ENCODE measurements at regions not wholly inside any gene's neighbourhood (a gene's known extent, or its start where the extent isn't known, plus 50 kb on each side); places are given as distances from the start of the nearest gene placed in this dataset.

DNA sequence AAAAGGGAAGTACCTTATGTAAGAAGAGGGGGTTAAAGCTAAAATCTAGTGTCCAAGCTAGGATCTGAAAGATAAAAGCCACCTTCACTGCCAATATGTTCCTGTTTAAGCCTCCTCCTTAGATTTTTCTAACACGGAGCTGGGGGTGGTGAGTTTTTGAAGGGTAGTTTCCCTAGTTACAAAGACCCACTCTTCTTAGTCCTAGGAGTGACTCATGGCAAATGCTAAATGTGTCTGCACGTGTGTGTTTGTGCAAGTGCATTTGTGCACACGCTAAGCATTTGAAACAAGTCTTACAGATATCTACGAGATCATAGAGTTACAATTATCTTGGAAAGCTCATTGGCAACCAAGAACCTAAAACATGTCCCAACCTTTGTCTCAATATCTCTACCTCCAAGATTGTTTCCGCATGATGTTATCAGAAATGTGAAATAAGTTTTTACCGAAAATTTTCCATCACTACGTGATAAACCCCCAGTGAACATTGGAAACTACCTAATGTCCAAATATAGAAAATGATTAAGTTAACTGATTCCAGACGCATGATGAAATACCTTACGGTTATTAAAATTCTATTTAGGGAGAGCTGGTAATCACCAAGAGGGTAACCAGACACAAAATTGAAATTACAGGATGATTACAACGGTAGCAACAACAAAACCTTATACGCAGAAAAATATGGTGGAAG, 78.0 kb upstream of the HRH2 start:
- no peak for ATAC-seq (replicated peaks)
- H3K36me3 Mint-ChIP-seq (ENCODE audit: insufficient read depth) = no peaks in the 10 kb centered on the region
- H3K27me3 Mint-ChIP-seq = peaks cover 36 to 45% of the 10 kb centered on the region in 2 donors
- peaks cover 3 to 7% of the 10 kb centered on the region in 2 donors for H3K9me3 Mint-ChIP-seq
- no peak for DNase-seq
- no peak overlapping the region for H3K4me3 Mint-ChIP-seq
- no peak overlapping the region for H3K27ac Mint-ChIP-seq
- H3K4me1 Mint-ChIP-seq (ENCODE audit: low read depth in 2 of 2) = no peaks in the 10 kb centered on the region

DNA sequence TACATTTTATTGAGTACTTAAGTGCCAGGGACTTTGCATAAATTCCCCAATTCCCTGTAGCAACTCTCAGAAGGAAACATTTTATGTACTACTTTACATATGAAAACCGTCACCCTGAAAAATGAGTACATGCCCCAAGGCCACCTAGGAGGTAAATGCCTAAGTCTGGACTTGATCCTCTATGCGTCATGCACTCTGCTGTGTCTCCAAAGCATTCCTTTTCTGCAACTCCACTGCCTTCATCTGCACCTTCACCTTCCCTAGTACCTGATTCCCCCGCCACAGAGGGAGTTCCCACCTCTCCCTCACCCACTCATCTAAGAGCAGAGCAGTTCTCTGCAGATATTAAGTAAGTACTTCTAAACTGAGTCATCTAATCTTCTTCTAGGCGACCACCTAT, 75.2 kb upstream of the HRH2 start:
- no peak overlapping the region for H3K4me3 Mint-ChIP-seq
- H3K27ac Mint-ChIP-seq = no peak overlapping the region

DNA sequence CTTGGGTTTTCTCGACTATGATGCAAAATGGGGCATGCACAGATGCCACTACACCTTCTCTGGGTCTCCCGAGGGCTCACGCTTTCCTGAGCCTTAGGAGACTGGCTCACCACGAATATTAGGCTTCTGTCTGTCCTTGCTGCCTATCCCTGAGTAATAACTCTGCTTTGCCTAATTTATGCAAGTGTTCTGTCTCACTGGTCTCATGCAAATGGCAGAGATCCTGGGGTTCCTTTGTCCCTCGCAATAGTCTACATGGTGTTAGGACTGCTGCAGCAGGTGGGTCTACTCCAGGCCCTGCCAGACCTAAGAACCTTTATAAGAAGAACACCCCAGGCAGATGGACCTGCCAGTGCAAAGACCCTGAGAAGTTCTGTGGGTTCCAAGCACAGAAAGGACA, 72.3 kb upstream of the HRH2 start:
- H3K9me3 Mint-ChIP-seq = peaks cover 3 to 7% of the 10 kb centered on the region in 2 donors
- peaks cover 31 to 33% of the 10 kb centered on the region in 2 donors for H3K27me3 Mint-ChIP-seq
- H3K36me3 Mint-ChIP-seq (ENCODE audit: insufficient read depth) = no peaks in the 10 kb centered on the region
- H3K27ac Mint-ChIP-seq = no peak overlapping the region
- DNase-seq = no peak
- no peaks in the 10 kb centered on the region for H3K4me1 Mint-ChIP-seq (ENCODE audit: low read depth in 2 of 2)
- ATAC-seq (replicated peaks) = no peak
- no peak overlapping the region for H3K4me3 Mint-ChIP-seq

More for the DNA sequence above, 75.2 kb upstream of the HRH2 start:
- peaks cover 29 to 37% of the 10 kb centered on the region in 2 donors for H3K27me3 Mint-ChIP-seq
- no peaks in the 10 kb centered on the region for H3K36me3 Mint-ChIP-seq (ENCODE audit: insufficient read depth)
- ATAC-seq (replicated peaks) (no peak), DNase-seq (no peak)
- no peaks in the 10 kb centered on the region for H3K4me1 Mint-ChIP-seq (ENCODE audit: low read depth in 2 of 2)
- peaks cover 3 to 7% of the 10 kb centered on the region in 2 donors for H3K9me3 Mint-ChIP-seq

DNA sequence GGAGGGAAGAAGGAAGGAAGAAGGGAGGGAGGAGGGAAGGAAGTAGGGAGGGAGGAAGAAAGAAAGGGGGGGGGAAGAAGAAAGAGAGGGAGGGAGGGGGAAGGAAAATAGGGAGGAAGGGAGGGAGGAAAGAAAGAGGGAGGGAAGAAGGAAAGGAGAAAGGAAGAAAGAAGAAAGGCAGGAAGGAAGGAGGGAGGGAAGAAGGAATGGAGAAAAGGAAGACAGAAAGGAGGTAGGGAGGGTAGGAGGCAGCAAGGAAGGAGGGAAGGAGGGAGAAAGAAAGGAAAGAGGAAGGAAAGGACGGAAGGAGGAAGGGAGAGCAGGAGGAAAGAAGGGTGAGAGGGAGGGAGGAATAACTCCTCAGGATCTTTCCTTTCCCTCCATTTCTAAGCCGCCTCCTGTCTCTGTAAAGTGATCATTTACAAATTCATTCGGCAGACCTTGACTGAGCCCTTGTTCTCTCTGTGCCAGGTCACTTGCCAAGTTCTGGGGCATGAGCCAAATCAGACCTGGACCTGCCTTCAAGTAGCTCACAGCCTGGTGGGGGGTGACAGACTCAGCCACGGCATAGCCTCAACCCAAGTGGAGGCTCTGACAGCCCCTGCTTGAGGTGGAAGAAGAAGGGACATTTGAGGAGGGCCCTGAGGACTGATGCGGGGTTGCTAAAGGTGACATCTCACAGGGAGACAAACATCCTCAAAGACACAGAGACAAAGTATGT, 69.0 kb upstream of the HRH2 start:
- ATAC-seq (replicated peaks) = no peak
- Mint-ChIP-seq H3K36me3 (ENCODE audit: insufficient read depth) (no peaks in the 10 kb centered on the region), H3K27ac (no peak overlapping the region), H3K4me3 (no peak overlapping the region), H3K4me1 (ENCODE audit: low read depth in 2 of 2) (no peaks in the 10 kb centered on the region), H3K27me3 (peaks cover 24 to 30% of the 10 kb centered on the region in 2 donors), H3K9me3 (no peaks in the 10 kb centered on the region)
- DNase-seq = no peak

DNA sequence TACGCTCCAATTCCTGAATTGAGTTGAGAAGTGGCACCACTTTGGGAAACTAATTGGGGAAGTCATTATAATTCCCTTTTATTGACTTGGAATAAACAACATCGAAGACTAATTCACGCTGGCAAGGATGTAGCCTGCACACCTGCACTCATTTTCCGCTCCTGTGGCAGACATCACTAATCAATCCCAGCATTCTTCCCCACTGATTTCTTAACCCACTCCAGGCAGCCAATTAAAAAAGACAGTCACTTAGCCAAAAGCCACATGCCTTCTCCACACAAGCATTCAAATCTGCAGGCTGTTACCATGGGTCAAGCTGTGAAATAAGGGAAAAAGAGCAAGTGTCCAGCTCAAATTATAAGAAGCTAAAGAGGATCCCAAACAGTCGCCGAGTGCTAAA, 68.2 kb upstream of the HRH2 start:
- Mint-ChIP-seq H3K9me3 (no peaks in the 10 kb centered on the region), H3K27me3 (peaks cover 24 to 38% of the 10 kb centered on the region in 2 donors), H3K36me3 (ENCODE audit: insufficient read depth) (no peaks in the 10 kb centered on the region), H3K27ac (no peak overlapping the region), H3K4me3 (no peak overlapping the region), H3K4me1 (ENCODE audit: low read depth in 2 of 2) (no peaks in the 10 kb centered on the region)
- DNase-seq (no peak), ATAC-seq (replicated peaks) (no peak)

DNA sequence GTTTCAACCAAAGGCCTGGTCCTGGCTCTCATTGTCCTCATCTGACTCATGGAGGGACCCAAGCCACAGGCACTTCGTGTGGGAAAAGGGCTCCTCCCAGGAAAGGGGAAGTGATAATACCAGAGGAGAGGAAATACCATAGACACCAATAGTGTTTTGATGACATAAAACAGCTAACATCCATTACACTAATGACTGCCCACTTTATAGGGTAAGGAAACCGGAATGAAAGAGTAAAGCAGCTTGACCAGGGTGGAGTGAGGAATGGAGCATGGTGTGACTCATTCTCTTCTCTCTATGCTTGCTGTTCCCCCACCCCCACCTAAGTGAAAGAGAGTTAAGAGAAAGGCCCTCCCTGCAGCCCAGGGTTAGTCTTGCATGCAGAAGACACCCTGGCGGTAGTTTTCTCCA, 67.4 kb upstream of the HRH2 start:
- Mint-ChIP-seq H3K9me3 (no peaks in the 10 kb centered on the region), H3K4me1 (ENCODE audit: low read depth in 2 of 2) (no peaks in the 10 kb centered on the region), H3K4me3 (no peak overlapping the region), H3K27me3 (peaks cover 27 to 43% of the 10 kb centered on the region in 2 donors), H3K36me3 (ENCODE audit: insufficient read depth) (no peaks in the 10 kb centered on the region), H3K27ac (no peak overlapping the region)
- ATAC-seq (replicated peaks) = no peak
- no peak for DNase-seq

DNA sequence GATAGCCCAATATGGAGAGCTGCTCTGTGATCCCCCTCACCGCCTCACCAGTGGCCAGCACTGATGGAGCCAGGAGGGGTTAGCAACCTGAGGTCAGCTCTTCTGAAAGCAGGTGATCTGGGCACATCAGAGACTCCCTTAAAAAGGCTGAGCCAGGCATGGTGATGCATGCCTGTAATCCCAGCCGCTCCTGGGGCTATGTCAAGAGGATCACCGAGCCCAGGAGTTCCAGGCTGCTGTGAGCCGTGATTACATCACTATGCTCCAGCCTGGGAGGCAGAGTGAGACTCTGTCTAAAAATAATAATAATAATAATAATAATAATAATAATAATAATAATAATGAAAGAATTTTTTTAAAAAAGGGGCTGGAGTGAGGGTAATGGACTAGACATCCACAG, 66.6 kb upstream of the HRH2 start:
- Mint-ChIP-seq H3K36me3 (ENCODE audit: insufficient read depth) (no peaks in the 10 kb centered on the region), H3K9me3 (no peaks in the 10 kb centered on the region), H3K27me3 (peaks cover 32 to 45% of the 10 kb centered on the region in 2 donors), H3K27ac (no peak overlapping the region), H3K4me1 (ENCODE audit: low read depth in 2 of 2) (no peaks in the 10 kb centered on the region), H3K4me3 (no peak overlapping the region)
- ATAC-seq (replicated peaks) (no peak), DNase-seq (no peak)

DNA sequence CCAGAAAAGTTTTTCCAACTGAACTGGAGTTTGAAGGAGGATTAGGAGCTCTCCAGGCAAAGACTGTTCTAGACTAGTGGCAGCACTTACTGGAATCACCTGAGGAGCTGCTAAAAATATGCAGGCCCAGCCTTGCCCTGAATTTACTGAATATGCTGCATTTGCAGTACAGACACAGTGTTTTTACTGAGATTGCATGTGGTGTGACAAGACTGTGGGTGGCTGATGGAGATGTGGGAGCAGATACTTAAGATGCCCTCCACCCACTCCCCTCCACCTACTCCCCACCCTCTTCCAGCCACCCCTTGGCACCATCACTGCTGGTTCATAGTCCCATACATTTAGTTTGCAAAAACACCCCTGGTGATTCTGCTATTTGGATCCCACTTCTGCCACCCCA, 64.1 kb upstream of the HRH2 start:
- no peak overlapping the region for H3K27ac Mint-ChIP-seq
- no peak for DNase-seq
- H3K36me3 Mint-ChIP-seq (ENCODE audit: insufficient read depth) = no peaks in the 10 kb centered on the region
- peaks cover 38 to 56% of the 10 kb centered on the region in 2 donors for H3K27me3 Mint-ChIP-seq
- ATAC-seq (replicated peaks) = no peak
- H3K4me3 Mint-ChIP-seq = no peak overlapping the region
- no peaks in the 10 kb centered on the region for H3K9me3 Mint-ChIP-seq
- no peaks in the 10 kb centered on the region for H3K4me1 Mint-ChIP-seq (ENCODE audit: low read depth in 2 of 2)

DNA sequence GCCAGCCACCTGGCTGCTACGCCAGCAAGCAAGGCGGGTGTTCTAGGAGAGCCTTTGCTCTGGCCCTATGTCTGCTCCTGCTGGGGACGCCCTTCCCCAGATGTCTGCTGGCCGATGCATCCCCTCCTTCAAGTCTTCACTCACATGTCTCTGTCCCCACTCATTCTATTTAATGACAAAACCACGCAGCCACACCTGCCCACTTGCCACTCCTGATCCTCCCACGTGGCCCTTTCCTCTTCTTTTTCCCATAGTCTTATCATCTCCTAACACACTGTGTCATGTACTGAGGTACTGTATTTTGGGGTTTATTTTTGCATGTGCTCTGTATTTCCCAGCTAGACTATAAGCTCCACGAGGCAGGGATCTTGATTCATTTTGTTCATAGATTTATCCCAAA, 62.0 kb upstream of the HRH2 start:
- Mint-ChIP-seq H3K9me3 (no peaks in the 10 kb centered on the region), H3K4me1 (ENCODE audit: low read depth in 2 of 2) (no peaks in the 10 kb centered on the region), H3K36me3 (ENCODE audit: insufficient read depth) (no peaks in the 10 kb centered on the region), H3K4me3 (no peak overlapping the region), H3K27ac (no peak overlapping the region), H3K27me3 (peaks cover 45 to 55% of the 10 kb centered on the region in 2 donors)
- no peak for DNase-seq
- no peak for ATAC-seq (replicated peaks)

DNA sequence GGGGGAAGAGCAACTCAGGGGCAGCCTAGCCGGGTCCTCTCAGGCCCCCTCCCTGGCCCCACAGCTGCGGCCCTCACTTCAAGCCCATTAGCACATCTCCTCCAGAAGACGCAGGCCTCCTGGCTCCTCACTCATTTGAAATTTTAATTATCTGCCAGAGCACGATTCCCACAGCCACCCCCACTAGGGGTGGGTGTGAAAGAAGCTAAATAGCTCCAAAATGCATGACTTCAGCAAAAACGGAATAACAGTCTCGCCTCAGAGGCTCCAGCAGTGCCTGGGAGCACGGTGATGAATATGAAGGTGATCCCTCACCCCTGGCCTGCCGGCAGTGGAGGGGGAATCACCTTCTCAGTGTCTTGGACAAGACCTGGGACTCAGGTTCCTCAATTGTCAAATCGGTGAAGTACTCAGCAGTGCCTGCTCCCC, 61.1 kb upstream of the HRH2 start:
- ATAC-seq (replicated peaks) (no peak), DNase-seq (no peak)
- H3K27me3 Mint-ChIP-seq = peaks cover 50 to 55% of the 10 kb centered on the region in 2 donors
- no peaks in the 10 kb centered on the region for H3K9me3 Mint-ChIP-seq
- H3K36me3 Mint-ChIP-seq (ENCODE audit: insufficient read depth) = no peaks in the 10 kb centered on the region
- H3K27ac Mint-ChIP-seq = no peak overlapping the region
- no peak overlapping the region for H3K4me3 Mint-ChIP-seq
- H3K4me1 Mint-ChIP-seq (ENCODE audit: low read depth in 2 of 2) = no peaks in the 10 kb centered on the region

DNA sequence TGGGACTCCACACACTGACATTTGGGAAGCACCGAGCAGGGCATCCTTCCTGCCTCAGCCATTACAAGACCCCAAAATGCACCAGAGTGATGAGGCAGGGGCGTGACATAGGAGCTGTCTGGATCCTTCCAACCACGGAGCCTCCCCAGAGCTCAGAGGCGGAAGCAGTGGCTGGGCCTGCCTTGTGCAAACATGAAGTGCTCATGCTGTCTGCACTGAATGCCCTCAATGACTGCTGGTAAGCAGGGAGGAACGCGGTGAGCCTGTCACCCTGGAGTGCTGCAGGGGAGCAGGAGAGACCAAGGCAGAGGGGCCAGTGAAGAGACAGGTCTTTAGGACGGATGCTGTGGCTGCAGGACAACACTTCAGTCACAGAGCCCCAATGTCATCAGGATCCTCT, 60.2 kb upstream of the HRH2 start:
- Mint-ChIP-seq H3K9me3 (no peaks in the 10 kb centered on the region), H3K4me3 (no peak overlapping the region)

DNA sequence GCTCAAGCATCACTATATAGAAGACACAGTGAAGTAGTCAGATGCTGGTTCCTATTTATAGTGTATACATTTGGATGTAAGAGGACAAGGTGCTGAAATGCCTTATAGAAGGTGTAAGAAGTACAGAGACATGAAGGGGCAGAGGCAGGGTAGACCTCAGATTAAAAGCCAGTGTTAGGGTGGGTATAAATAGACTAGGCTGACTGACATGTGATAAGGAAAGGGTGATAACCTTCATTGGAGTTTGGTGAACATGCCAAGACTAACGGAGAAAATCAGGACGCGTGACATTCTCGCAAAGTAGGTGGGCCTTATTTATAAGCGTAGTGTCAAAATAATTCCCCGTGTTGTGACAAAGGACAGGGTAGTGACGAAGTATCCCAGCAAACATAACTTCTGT, 59.1 kb upstream of the HRH2 start:
- DNase-seq (no peak), ATAC-seq (replicated peaks) (no peak)
- Mint-ChIP-seq H3K4me3 (no peak overlapping the region), H3K9me3 (no peaks in the 10 kb centered on the region), H3K4me1 (ENCODE audit: low read depth in 2 of 2) (no peaks in the 10 kb centered on the region), H3K36me3 (ENCODE audit: insufficient read depth) (no peaks in the 10 kb centered on the region), H3K27ac (no peak overlapping the region), H3K27me3 (peaks cover 50 to 61% of the 10 kb centered on the region in 2 donors)

More for the DNA sequence above, 60.2 kb upstream of the HRH2 start:
- Mint-ChIP-seq H3K27me3 (peaks cover 56 to 58% of the 10 kb centered on the region in 2 donors), H3K4me1 (ENCODE audit: low read depth in 2 of 2) (no peaks in the 10 kb centered on the region), H3K36me3 (ENCODE audit: insufficient read depth) (no peaks in the 10 kb centered on the region), H3K27ac (no peak overlapping the region)
- DNase-seq (no peak), ATAC-seq (replicated peaks) (no peak)

DNA sequence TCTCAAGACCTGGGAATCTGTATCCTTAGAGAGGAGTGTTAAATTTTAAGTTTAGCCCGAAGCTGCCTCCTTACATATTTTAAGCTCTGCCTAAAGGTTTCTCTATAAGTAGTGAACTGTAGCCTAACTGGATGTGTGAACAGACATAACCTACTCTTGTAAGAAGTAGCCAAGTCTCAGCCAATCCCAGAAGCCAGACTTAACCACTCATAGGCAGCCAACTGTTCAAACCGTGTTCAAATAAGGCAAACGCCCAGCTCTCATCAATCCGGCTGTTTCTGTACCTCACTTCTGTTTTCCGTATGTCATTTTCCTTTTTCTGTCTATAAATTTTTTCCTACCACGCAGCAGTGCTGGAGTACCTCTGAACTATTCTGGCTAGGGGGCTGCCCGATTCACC, 58.7 kb upstream of the HRH2 start:
- ATAC-seq (replicated peaks) (no peak), DNase-seq (no peak)
- no peaks in the 10 kb centered on the region for H3K9me3 Mint-ChIP-seq
- H3K4me1 Mint-ChIP-seq (ENCODE audit: low read depth in 2 of 2) = no peaks in the 10 kb centered on the region
- H3K4me3 Mint-ChIP-seq = no peak overlapping the region
- no peaks in the 10 kb centered on the region for H3K36me3 Mint-ChIP-seq (ENCODE audit: insufficient read depth)
- no peak overlapping the region for H3K27ac Mint-ChIP-seq
- peaks cover 52 to 65% of the 10 kb centered on the region in 2 donors for H3K27me3 Mint-ChIP-seq

All from effector memory CD8-positive, alpha-beta T cell (primary cell).